Effector CD8-positive, alpha-beta T cell (primary cell): ENCODE measurements at regions not wholly inside any gene's neighbourhood (a gene's known extent, or its start where the extent isn't known, plus 50 kb on each side); places are given as distances from the start of the nearest gene placed in this dataset.
"Not testable (repeated sequence)": the region's sequence is repeated elsewhere in the genome, so short reads cannot be mapped to it uniquely, and the experiment has no call there.

Source experiments
- DNase-seq: peaks from one replicate; lab custom pipeline; 2025; lab: John Stamatoyannopoulos, UW

GRCh38 chr18:30451981-30452380 is 590.6 kb downstream of the DSC3 start:
- DNase-seq, result no peak

- no peak for DNase-seq
Measured at GRCh38 chr18:30450927-30451326, 591.6 kb downstream of the DSC3 start.

- DNase-seq, result no peak
Measured at GRCh38 chr18:30446605-30447004, 595.9 kb downstream of the DSC3 start.

GRCh38 chr18:30444544-30444943 is 598.0 kb downstream of the DSC3 start:
- DNase-seq, result no peak

GRCh38 chr18:30440351-30440750 is 602.2 kb downstream of the DSC3 start:
- no peak for DNase-seq

GRCh38 chr18:30439174-30439573 is 603.4 kb downstream of the DSC3 start:
- no peak for DNase-seq

GRCh38 chr18:30432349-30432748 is 610.2 kb downstream of the DSC3 start:
- no peak for DNase-seq

- not testable (repeated sequence) for DNase-seq
Measured at GRCh38 chr18:30419399-30419798, 623.1 kb downstream of the DSC3 start.

GRCh38 chr18:30415903-30416302 is 626.6 kb downstream of the DSC3 start:
- DNase-seq, result no peak

- DNase-seq, result no peak
Measured at GRCh38 chr18:30409120-30409519, 633.4 kb downstream of the DSC3 start.

GRCh38 chr18:30406728-30407127 is 635.8 kb downstream of the DSC3 start:
- DNase-seq, result no peak

GRCh38 chr18:30405038-30405437 is 637.5 kb downstream of the DSC3 start:
- no peak for DNase-seq

GRCh38 chr18:30404422-30404821 is 638.1 kb downstream of the DSC3 start:
- DNase-seq, result no peak

GRCh38 chr18:30403278-30403677 is 639.3 kb downstream of the DSC3 start:
- DNase-seq, result no peak

- no peak for DNase-seq
Measured at GRCh38 chr18:30387401-30387800, 655.1 kb downstream of the DSC3 start.

- no peak for DNase-seq
Measured at GRCh38 chr18:30386624-30387023, 655.9 kb downstream of the DSC3 start.

GRCh38 chr18:30385684-30386083 is 656.9 kb downstream of the DSC3 start:
- no peak for DNase-seq

GRCh38 chr18:30381826-30382225 is 660.7 kb downstream of the DSC3 start:
- no peak for DNase-seq

- no peak for DNase-seq
Measured at GRCh38 chr18:30378097-30378496, 664.4 kb downstream of the DSC3 start.

- no peak for DNase-seq
Measured at GRCh38 chr18:30376515-30376914, 666.0 kb downstream of the DSC3 start.

GRCh38 chr18:30361864-30362540 is 680.5 kb downstream of the DSC3 start:
- DNase-seq, result no peak

GRCh38 chr18:30359521-30359920 is 683.0 kb downstream of the DSC3 start:
- no peak for DNase-seq

GRCh38 chr18:30358555-30358954 is 684.0 kb downstream of the DSC3 start:
- DNase-seq, result no peak

GRCh38 chr18:30352551-30353168 is 689.9 kb downstream of the DSC3 start:
- DNase-seq, result no peak
